H1 (cell line): ENCODE measurements at regions not wholly inside any gene's neighbourhood (a gene's known extent, or its start where the extent isn't known, plus 50 kb on each side); places are given as distances from the start of the nearest gene placed in this dataset.

ENCODE experiments used
- CTCF ChIA-PET: fragments of 300-600 bp; sonication (Branson Sonifier 250); formaldehyde crosslinking; loops from one replicate; lab custom pipeline; 2021; ENCODE audit not compliant: partially characterized antibody; lab: Charles Lee
- POLR2A ChIA-PET: fragments of 300-600 bp; sonication (Branson Sonifier 250); formaldehyde crosslinking; loops from one replicate; lab custom pipeline; 2021; ENCODE audit warnings: inconsistent platforms; ENCODE audit not compliant: partially characterized antibody; lab: Charles Lee
- DNase-seq, 2 experiments: peaks; one replicate each; pipeline versions ENCODE4 v3.0.0 to v3.0.0-alpha.2; 2010 to 2022; ENCODE audit warnings: low spot score in 2 of 2, low read depth in 1 of 2, mixed read lengths in 1 of 2
- FAIRE-seq: peaks from 2 replicates; lab custom pipeline; 2011; peaks lifted over from hg19 to GRCh38; lab: Jason Lieb, UNC
- H2AFZ ChIP-seq: 2 replicates; pipeline ENCODE4 v1.8.1; 2012; ENCODE audit warnings: low read length, inconsistent platforms
- H2AK5ac ChIP-seq: 2 replicates; pipeline ENCODE4 v1.6.1; 2013; ENCODE audit warnings: low read depth, low read length
- H2BK120ac ChIP-seq: replicated peaks from 2 replicates; pipeline ENCODE3; 2013; ENCODE audit warnings: low read depth, low read length, inconsistent platforms
- H2BK12ac ChIP-seq: 2 replicates; pipeline ENCODE4 v1.6.1; 2013; ENCODE audit warnings: low read depth, low read length
- H2BK15ac ChIP-seq: 2 replicates; pipeline ENCODE4 v1.6.1; 2013; ENCODE audit warnings: low read length
- H2BK20ac ChIP-seq: 2 replicates; pipeline ENCODE4 v1.6.1; 2013; ENCODE audit warnings: low read length
- H2BK5ac ChIP-seq: 2 replicates; pipeline ENCODE4 v1.6.1; 2013; ENCODE audit warnings: low read depth, low read length
- H3K14ac ChIP-seq: 2 replicates; pipeline ENCODE4 v1.6.1; 2013; ENCODE audit warnings: inconsistent platforms; ENCODE audit not compliant: insufficient read length
- H3K18ac ChIP-seq: 2 replicates; pipeline ENCODE4 v1.6.1; 2013; ENCODE audit warnings: low read length; ENCODE audit errors: extremely low read depth
- H3K23ac ChIP-seq: 2 replicates; pipeline ENCODE4 v1.6.1; 2013; ENCODE audit warnings: inconsistent platforms; ENCODE audit not compliant: insufficient read length
- H3K23me2 ChIP-seq: 2 replicates; pipeline ENCODE4 v1.6.1; 2013; ENCODE audit warnings: low read depth, low read length
- H3K27ac ChIP-seq: 2 replicates; pipeline ENCODE4 v1.6.1; 2011; ENCODE audit warnings: low read depth, low read length, inconsistent platforms
- H3K27me3 ChIP-seq, 4 experiments: replicated peaks in 1 of 4; 1 replicate in 1 of 4; 2 replicates in 3 of 4; pipeline versions ENCODE4 v1.6.1 to v1.8.1; 2011 to 2013; ENCODE audit warnings: low read length in 3 of 4, mild to moderate bottlenecking in 3 of 4, inconsistent platforms in 2 of 4, mixed read lengths in 2 of 4, moderate library complexity in 1 of 4; ENCODE audit not compliant: control insufficient read depth in 3 of 4, insufficient read depth in 3 of 4; ENCODE audit errors: extremely low read depth in 1 of 4
- H3K36me3 ChIP-seq, 4 experiments: 2 replicates each; pipeline versions ENCODE4 v1.6.1 to v1.8.1; 2011 to 2013; ENCODE audit warnings: mild to moderate bottlenecking in 4 of 4, low read length in 3 of 4, moderate library complexity in 2 of 4, control low read depth in 1 of 4, inconsistent platforms in 1 of 4; ENCODE audit not compliant: insufficient read depth in 4 of 4, control insufficient read depth in 2 of 4
- H3K4ac ChIP-seq: replicated peaks from 2 replicates; pipeline ENCODE3; 2013; ENCODE audit warnings: low read length, low read depth, mixed read lengths, inconsistent platforms; ENCODE audit not compliant: insufficient read length
- H3K4me1 ChIP-seq, 4 experiments: replicated peaks in 1 of 4; 1 replicate in 1 of 4; 2 replicates in 3 of 4; pipeline versions ENCODE4 v1.6.1 to v1.8.1; 2011 to 2013; ENCODE audit warnings: low read length in 3 of 4, inconsistent platforms in 2 of 4, mixed read lengths in 1 of 4; ENCODE audit not compliant: insufficient read depth in 4 of 4, control insufficient read depth in 3 of 4
- H3K4me2 ChIP-seq, 2 experiments: 2 replicates each; pipeline versions ENCODE4 v1.6.1 to v1.8.1; 2011 to 2013; ENCODE audit warnings: low read depth in 2 of 2, low read length in 2 of 2, control low read depth in 1 of 2, inconsistent platforms in 1 of 2, mild to moderate bottlenecking in 1 of 2; ENCODE audit not compliant: insufficient read depth in 1 of 2
- H3K4me3 ChIP-seq, 4 experiments: fragments of 200-600, 300-600 bp in 1 of 4; sonication (generic), shearing (Covaris generic), sonication (Bioruptor Twin) in 1 of 4; 2 replicates each; pipeline versions ENCODE4 v1.5.1 to v1.8.1; 2011 to 2016; ENCODE audit warnings: low read length in 4 of 4, low read depth in 3 of 4, control low read depth in 2 of 4, inconsistent platforms in 2 of 4, mild to moderate bottlenecking in 2 of 4, mixed read lengths in 1 of 4, moderate library complexity in 1 of 4; ENCODE audit not compliant: insufficient read depth in 2 of 4; ENCODE audit errors: extremely low read depth in 1 of 4
- H3K56ac ChIP-seq: replicated peaks from 2 replicates; pipeline ENCODE3; 2013; ENCODE audit warnings: low read depth, mild to moderate bottlenecking, mixed read lengths, low read length, inconsistent platforms; ENCODE audit not compliant: insufficient read length
- H3K79me1 ChIP-seq: 2 replicates; pipeline ENCODE4 v1.6.1; 2013; ENCODE audit warnings: low read depth, low read length, control low read depth
- H3K79me2 ChIP-seq, 2 experiments: 2 replicates each; pipeline versions ENCODE4 v1.6.1 to v1.8.1; 2012 to 2013; ENCODE audit warnings: low read length in 2 of 2, mild to moderate bottlenecking in 2 of 2, inconsistent platforms in 1 of 2; ENCODE audit not compliant: insufficient read depth in 2 of 2, control insufficient read depth in 1 of 2
- H3K9ac ChIP-seq, 4 experiments: replicated peaks in 1 of 4; 1 replicate in 1 of 4; 2 replicates in 3 of 4; pipeline versions ENCODE4 v1.6.1 to v1.8.1; 2011 to 2013; ENCODE audit warnings: low read depth in 3 of 4, low read length in 3 of 4, control low read depth in 2 of 4, mild to moderate bottlenecking in 2 of 4, moderate library complexity in 2 of 4, inconsistent platforms in 1 of 4; ENCODE audit errors: extremely low read depth in 1 of 4
- H3K9me3 ChIP-seq, 2 experiments: 2 replicates each; pipeline versions ENCODE4 v1.6.1 to v1.8.1; 2012 to 2013; ENCODE audit warnings: mild to moderate bottlenecking in 2 of 2, moderate library complexity in 2 of 2, control low read depth in 1 of 2, inconsistent platforms in 1 of 2, low read depth in 1 of 2, low read length in 1 of 2, mixed read lengths in 1 of 2; ENCODE audit not compliant: insufficient read depth in 2 of 2
- H4K20me1 ChIP-seq, 2 experiments: replicated peaks in 1 of 2; 2 replicates each; pipeline versions ENCODE3 to v1.8.1; 2011 to 2013; ENCODE audit warnings: inconsistent platforms in 2 of 2, low read length in 2 of 2, mild to moderate bottlenecking in 1 of 2; ENCODE audit not compliant: insufficient read depth in 2 of 2, control insufficient read depth in 1 of 2
- H4K5ac ChIP-seq: 2 replicates; pipeline ENCODE4 v1.6.1; 2013; ENCODE audit warnings: low read length, low read depth, mixed read lengths, inconsistent platforms; ENCODE audit not compliant: insufficient read length
- H4K8ac ChIP-seq: 2 replicates; pipeline ENCODE4 v1.8.0; 2013; ENCODE audit warnings: mild to moderate bottlenecking, moderate library complexity, low read length, inconsistent platforms; ENCODE audit not compliant: insufficient read depth; ENCODE audit errors: extremely low read depth
- H4K91ac ChIP-seq: replicated peaks from 2 replicates; pipeline ENCODE3; 2013; ENCODE audit warnings: low read length, mixed read lengths, inconsistent platforms; ENCODE audit not compliant: insufficient read length
- HDAC2 ChIP-seq, 2 experiments: fragments of 300-600 bp in 1 of 2; sonication (generic) in 1 of 2; IDR thresholded peaks; 2 replicates each; pipeline ENCODE4 v1.6.1; 2011 to 2012; ENCODE audit warnings: low read depth in 2 of 2, low read length in 2 of 2, mild to moderate bottlenecking in 2 of 2, moderate library complexity in 2 of 2, borderline replicate concordance in 1 of 2, inconsistent platforms in 1 of 2
- MAFK ChIP-seq: IDR thresholded peaks from 2 replicates; pipeline ENCODE4 v1.6.1; 2012; ENCODE audit warnings: low read depth, mild to moderate bottlenecking, improper control_type of control experiment, low read length
- SIN3A ChIP-seq, 2 experiments: IDR thresholded peaks in 1 of 2; conservative IDR thresholded peaks in 1 of 2; 2 replicates each; pipeline ENCODE4 v1.6.1; 2011 to 2012; ENCODE audit warnings: low read length in 2 of 2, improper control_type of control experiment in 1 of 2, low read depth in 1 of 2, mild to moderate bottlenecking in 1 of 2
- WGBS, 2 experiments: shearing (Covaris generic) in 1 of 2; methylation state at CpG; one replicate each; pipeline versions ENCODE4 v1.1.6 to v1.1.7; 2013 to 2015; ENCODE audit warnings: low lambda C conversion rate in 2 of 2, mixed read lengths in 2 of 2, inconsistent platforms in 1 of 2, low coverage in 1 of 2, missing lambda C conversion rate in 1 of 2; ENCODE audit not compliant: insufficient replicate concordance in 2 of 2, insufficient coverage in 1 of 2, insufficient read length in 1 of 2; ENCODE audit errors: extremely low coverage in 1 of 2, missing lambda C conversion rate in 1 of 2; 5-methylcytosine and 5-hydroxymethylcytosine counted together

DNA sequence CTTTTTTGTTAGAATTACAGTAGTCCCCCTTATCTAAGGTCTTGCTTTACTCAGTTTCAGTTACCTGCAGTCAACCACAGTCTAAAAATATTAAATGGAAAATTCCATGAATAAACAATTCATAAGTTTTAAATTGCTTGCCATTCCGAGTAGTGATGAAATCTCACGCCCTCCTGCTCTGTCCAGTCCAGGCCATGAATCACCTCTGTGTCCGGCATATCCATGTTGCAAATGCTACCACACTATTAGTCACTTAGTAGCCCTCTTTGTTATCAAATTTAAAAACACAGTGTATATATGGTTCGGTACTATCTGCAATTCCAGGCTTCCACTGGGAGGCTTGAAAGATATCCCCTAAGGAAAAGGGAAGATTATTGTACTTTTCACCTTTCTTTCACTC lies 164.6 kb upstream of the FAM83B start:
- Histone ChIP-seq H4K91ac (no peak overlapping the region), H3K4me2 (no peak overlapping the region), H3K36me3 (no peaks in the 10 kb centered on the region), H3K4ac (no peak overlapping the region), H3K4me1 (no peaks in the 10 kb centered on the region), H4K5ac (no peak overlapping the region), H2BK12ac (no peak overlapping the region), H3K27ac (no peak overlapping the region), H2AK5ac (no peak overlapping the region), H2AFZ (no peak overlapping the region), H3K23ac (no peak overlapping the region), H3K23me2 (no peaks in the 10 kb centered on the region), H4K8ac (no peak overlapping the region), H3K56ac (no peak overlapping the region)
- no peak for FAIRE-seq
- DNase-seq, result no peak
- CTCF ChIA-PET, result interaction anchor here (0.8 kb wide), 1 partner anchor 415 kb away, joined by 3 read pairs; no protein-coding TSS in a partner anchor
- TF ChIP-seq MAFK (no peak), HDAC2 (IDR thresholded peaks at IDR 0.05; ENCODE audit: borderline replicate concordance in 1 of 2, low read depth in 2 of 2, low read length in 2 of 2) (no peak), SIN3A (conservative IDR thresholded peaks at IDR 0.05 in 1 of 2, IDR thresholded peaks at IDR 0.05 in 1 of 2; ENCODE audit: low read depth in 1 of 2, low read length in 2 of 2) (no peak)
- TF ChIP-seq, all 59 proteins: peak for 0
- Histone ChIP-seq H3K4me3 (no peak overlapping the region), H3K79me2 (no peaks in the 10 kb centered on the region), H3K18ac (no peak overlapping the region), H2BK120ac (no peak overlapping the region), H3K9me3 (no peaks in the 10 kb centered on the region), H2BK15ac (no peak overlapping the region), H3K27me3 (peaks cover 0 to 7% (median 6%) of the 10 kb centered on the region in 4 experiments; a peak in 4 of 7 replicates), H2BK5ac (no peak overlapping the region), H2BK20ac (no peak overlapping the region), H4K20me1 (no peaks in the 10 kb centered on the region), H3K79me1 (no peaks in the 10 kb centered on the region), H3K9ac (no peak overlapping the region), H3K14ac (no peak overlapping the region)
- POLR2A ChIA-PET, result no interaction called here
- WGBS, 2 experiments, result 80% methylated on average over 4 of the region's 4 CpGs; no CpG with 5 or more reads in 1 of the 2 experiments
